GM21381 (cell line): ENCODE measurements at regions not wholly inside any gene's neighbourhood (a gene's known extent, or its start where the extent isn't known, plus 50 kb on each side); places are given as distances from the start of the nearest gene placed in this dataset.

Experiments
- ATAC-seq: cut with Tn5 transposase; IDR thresholded peaks from one replicate; pipeline ENCODE4 v1.9.1; 2021; ENCODE audit warnings: mild to moderate bottlenecking, moderate library complexity; ENCODE audit not compliant: unreplicated experiment

- no peak for ATAC-seq
Observed at GRCh38 chr2:207256476-207257207, 90.9 kb upstream of the KLF7 start.

- ATAC-seq, result no peak
Observed at GRCh38 chr2:207257251-207258250, 91.8 kb upstream of the KLF7 start.

- no peak for ATAC-seq
Observed at GRCh38 chr2:207258263-207258991, 92.7 kb upstream of the KLF7 start.

- no peak for ATAC-seq
Observed at GRCh38 chr2:207260021-207260420, 94.3 kb upstream of the KLF7 start.

GRCh38 chr2:207260947-207261346 is 95.2 kb upstream of the KLF7 start:
- no peak for ATAC-seq

- no peak for ATAC-seq
Observed at GRCh38 chr2:207264310-207264709, 98.6 kb upstream of the KLF7 start.

GRCh38 chr2:207265332-207265731 is 99.6 kb upstream of the KLF7 start:
- ATAC-seq, result no peak

GRCh38 chr2:207265869-207266268 is 100.1 kb upstream of the KLF7 start:
- no peak for ATAC-seq

- ATAC-seq, result no peak
Observed at GRCh38 chr2:207266648-207267047, 100.9 kb upstream of the KLF7 start.

GRCh38 chr2:207269038-207269437 is 103.3 kb upstream of the KLF7 start:
- ATAC-seq, result no peak

GRCh38 chr2:207274530-207275189 is 108.9 kb upstream of the KLF7 start:
- no peak for ATAC-seq

- no peak for ATAC-seq
Observed at GRCh38 chr2:207275779-207276178, 110.0 kb upstream of the KLF7 start.

GRCh38 chr2:207276248-207276647 is 110.5 kb upstream of the KLF7 start:
- no peak for ATAC-seq

- ATAC-seq, result no peak
Observed at GRCh38 chr2:207276858-207277257, 111.1 kb upstream of the KLF7 start.

GRCh38 chr2:207279520-207279919 is 113.8 kb upstream of the KLF7 start:
- ATAC-seq, result no peak

- no peak for ATAC-seq
Observed at GRCh38 chr2:207281436-207281835, 115.7 kb upstream of the KLF7 start.

GRCh38 chr2:207282916-207283315 is 117.2 kb upstream of the KLF7 start:
- ATAC-seq, result no peak

GRCh38 chr2:207283356-207283755 is 117.6 kb upstream of the KLF7 start:
- no peak for ATAC-seq

- ATAC-seq, result no peak
Observed at GRCh38 chr2:207284556-207285472, 119.1 kb upstream of the KLF7 start.

- no peak for ATAC-seq
Observed at GRCh38 chr2:207285473-207285815, 119.7 kb upstream of the KLF7 start.
